GM12878 (cell line): ENCODE measurements at regions not wholly inside any gene's neighbourhood (a gene's known extent, or its start where the extent isn't known, plus 50 kb on each side); places are given as distances from the start of the nearest gene placed in this dataset.

ENCODE experiments used
- BACH1 ChIP-seq: fragments of 450-650 bp; IDR thresholded peaks from 2 replicates; pipeline ENCODE4 v1.6.1; 2017; ENCODE audit warnings: mild to moderate bottlenecking, borderline replicate concordance
- BCL3 ChIP-seq: IDR thresholded peaks from 2 replicates; pipeline ENCODE4 v1.6.1; 2011; ENCODE audit warnings: borderline replicate concordance, low read depth, mild to moderate bottlenecking, moderate library complexity, low read length; ENCODE audit not compliant: insufficient read depth, poor library complexity, severe bottlenecking
- CREM ChIP-seq: IDR thresholded peaks from 2 replicates; pipeline ENCODE4 v1.6.1; 2014; ENCODE audit warnings: antibody characterized with exemption, low read depth
- EZH2 ChIP-seq: IDR thresholded peaks from 2 replicates; pipeline ENCODE4 v1.6.1; 2012; ENCODE audit warnings: low read depth, mild to moderate bottlenecking, control low read depth, inconsistent platforms, low read length, borderline replicate concordance; ENCODE audit not compliant: control insufficient read depth
- HDAC2 ChIP-seq: fragments of 200-600 bp; sonication (generic); IDR thresholded peaks from 2 replicates; pipeline ENCODE4 v1.6.1; 2017
- IRF5 ChIP-seq: fragments of 450-650 bp; IDR thresholded peaks from 2 replicates; pipeline ENCODE4 v1.6.1; 2017; ENCODE audit warnings: borderline replicate concordance
- MYB ChIP-seq: fragments of 150-350 bp; IDR thresholded peaks from 2 replicates; pipeline ENCODE4 v1.6.1; 2014; ENCODE audit warnings: mild to moderate bottlenecking, low read depth, low read length, borderline replicate concordance
- PBX3 ChIP-seq: IDR thresholded peaks from 2 replicates; pipeline ENCODE4 v1.6.1; 2011; ENCODE audit warnings: mild to moderate bottlenecking, low read depth, low read length, moderate library complexity; ENCODE audit not compliant: insufficient replicate concordance
- RBBP5 ChIP-seq: fragments of 200-600 bp; sonication (generic); conservative IDR thresholded peaks from 2 replicates; pipeline ENCODE4 v1.6.1; 2016
- SIN3A ChIP-seq: IDR thresholded peaks from 2 replicates; pipeline ENCODE4 v1.6.1; 2012; ENCODE audit warnings: low read depth, low read length, improper control_type of control experiment
- STAT1 ChIP-seq: fragments of 450-650 bp; conservative IDR thresholded peaks from 2 replicates; pipeline ENCODE4 v1.6.1; 2014; ENCODE audit warnings: antibody characterized with exemption, mild to moderate bottlenecking
- TCF7 ChIP-seq: IDR thresholded peaks from 2 replicates; pipeline ENCODE4 v1.6.1; 2014; ENCODE audit warnings: antibody characterized with exemption, borderline replicate concordance
- YY1 ChIP-seq: IDR thresholded peaks from 2 replicates; pipeline ENCODE4 v1.6.1; 2011; ENCODE audit warnings: low read depth, mild to moderate bottlenecking, low read length
- ZBTB4 ChIP-seq: fragments of 450-650 bp; formaldehyde crosslinking; IDR thresholded peaks from 2 replicates; pipeline ENCODE4 v1.4.0; 2022; ENCODE audit warnings: mild to moderate bottlenecking, moderate library complexity
- ZBTB40 ChIP-seq: fragments of 450-650 bp; IDR thresholded peaks from 2 replicates; pipeline ENCODE4 v1.6.1; 2016; ENCODE audit warnings: mild to moderate bottlenecking, moderate library complexity, borderline replicate concordance
- ZNF207 ChIP-seq: fragments of 450-650 bp; IDR thresholded peaks from 2 replicates; pipeline ENCODE4 v1.6.1; 2014; ENCODE audit warnings: antibody characterized with exemption, mild to moderate bottlenecking, borderline replicate concordance
- ZNF24 ChIP-seq: fragments of 450-650 bp; IDR thresholded peaks from 2 replicates; pipeline ENCODE4 v1.6.1; 2017; ENCODE audit warnings: antibody characterized with exemption, mild to moderate bottlenecking

- TF ChIP-seq YY1 (peak; percentile 24; the same call in 1 of the 2 replicates), EZH2 (no peak), BACH1 (no peak), TCF7 (peak; percentile 24; the same call in 1 of the 2 replicates), CREM (peak; percentile 83), ZNF207 (no peak), IRF5 (no peak), BCL3 (peak; percentile 84), MYB (peak; percentile 43; the same call in 1 of the 2 replicates), HDAC2 (no peak), PBX3 (no peak), SIN3A (no peak), ZNF24 (no peak), ZBTB40 (peak; percentile 44; the same call in 1 of the 2 replicates), ZBTB4 (no peak), STAT1 (no peak), RBBP5 (no peak)
Observed at GRCh38 chr3:40971191-40972168, 227.8 kb upstream of the CTNNB1 start (continued).
